SK-N-MC (cell line): ENCODE measurements at regions not wholly inside any gene's neighbourhood (a gene's known extent, or its start where the extent isn't known, plus 50 kb on each side); places are given as distances from the start of the nearest gene placed in this dataset.

ENCODE experiments used
- EZH2 ChIP-seq: fragments of 200-600 bp; sonication (generic); IDR thresholded peaks from one replicate; pipeline ENCODE4 v1.6.1; 2017; ENCODE audit warnings: antibody characterized with exemption
- FOXP2 ChIP-seq: optimal IDR thresholded peaks from 2 replicates; pipeline ENCODE3; 2011; ENCODE audit warnings: mild to moderate bottlenecking, moderate library complexity; ENCODE audit not compliant: insufficient read depth; ENCODE audit errors: extremely low read length, control extremely low read depth
- POLR2AphosphoS5 ChIP-seq: IDR thresholded peaks from 2 replicates; pipeline ENCODE4 v1.6.1; 2012; ENCODE audit warnings: mild to moderate bottlenecking, low read depth, low read length, borderline replicate concordance

DNA sequence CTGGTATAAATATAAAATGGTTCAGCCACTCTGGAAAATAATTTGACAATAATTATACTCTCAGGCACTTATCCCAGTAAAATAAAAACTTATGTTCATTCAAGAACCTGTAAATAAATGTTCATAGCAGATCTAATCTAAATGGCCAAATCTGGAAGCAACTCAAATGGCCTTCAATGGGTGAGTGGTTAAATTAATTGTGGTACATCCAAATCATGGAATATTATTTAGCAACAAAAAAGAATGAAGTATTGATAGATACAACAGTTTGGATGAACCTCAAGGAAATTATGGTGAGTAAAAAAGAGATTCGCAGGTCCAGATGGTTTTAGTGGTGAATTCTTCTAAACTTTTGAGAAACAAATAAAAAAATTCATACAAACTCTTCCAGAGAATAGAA lies 287.0 kb upstream of the ZC3H12C start:
- TF ChIP-seq POLR2AphosphoS5 = no peak
- no peak for TF ChIP-seq EZH2
- TF ChIP-seq FOXP2 = no peak
